GM12875 (cell line): ENCODE measurements at regions not wholly inside any gene's neighbourhood (a gene's known extent, or its start where the extent isn't known, plus 50 kb on each side); places are given as distances from the start of the nearest gene placed in this dataset.

ENCODE experiments used
- H3K4me3 ChIP-seq: one replicate; pipeline ENCODE4 v1.5.1; 2011; ENCODE audit warnings: low read depth, low read length, control low read depth
- TF ChIP-seq, protein P1 (sequence below): IDR thresholded peaks from 2 replicates; pipeline ENCODE4 v1.5.1; 2011; ENCODE audit warnings: low read depth, mild to moderate bottlenecking, control low read depth, inconsistent platforms, low read length, moderate library complexity, borderline replicate concordance; ENCODE audit not compliant: insufficient read depth

DNA sequence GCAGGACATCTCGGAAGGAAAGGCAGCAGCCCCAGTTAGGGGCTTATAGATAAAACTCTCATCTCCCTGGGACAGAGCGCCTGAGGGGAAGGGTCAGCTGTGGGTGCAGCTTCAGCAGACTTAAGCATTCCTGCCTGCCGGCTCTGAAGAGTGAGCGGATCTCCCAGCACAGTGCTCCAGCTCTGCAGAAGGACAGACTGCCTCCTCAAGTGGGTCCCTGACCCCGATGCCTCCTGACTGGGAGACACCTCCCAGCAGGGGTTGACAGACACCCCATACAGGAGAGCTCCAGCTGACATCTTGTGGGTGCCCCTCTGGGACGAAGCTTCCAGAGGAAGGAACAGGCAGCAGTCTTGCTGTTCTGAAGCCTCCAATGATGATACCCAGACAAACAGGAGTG, 117.1 kb upstream of the POT1 start:
- TF ChIP-seq, protein P1, sequence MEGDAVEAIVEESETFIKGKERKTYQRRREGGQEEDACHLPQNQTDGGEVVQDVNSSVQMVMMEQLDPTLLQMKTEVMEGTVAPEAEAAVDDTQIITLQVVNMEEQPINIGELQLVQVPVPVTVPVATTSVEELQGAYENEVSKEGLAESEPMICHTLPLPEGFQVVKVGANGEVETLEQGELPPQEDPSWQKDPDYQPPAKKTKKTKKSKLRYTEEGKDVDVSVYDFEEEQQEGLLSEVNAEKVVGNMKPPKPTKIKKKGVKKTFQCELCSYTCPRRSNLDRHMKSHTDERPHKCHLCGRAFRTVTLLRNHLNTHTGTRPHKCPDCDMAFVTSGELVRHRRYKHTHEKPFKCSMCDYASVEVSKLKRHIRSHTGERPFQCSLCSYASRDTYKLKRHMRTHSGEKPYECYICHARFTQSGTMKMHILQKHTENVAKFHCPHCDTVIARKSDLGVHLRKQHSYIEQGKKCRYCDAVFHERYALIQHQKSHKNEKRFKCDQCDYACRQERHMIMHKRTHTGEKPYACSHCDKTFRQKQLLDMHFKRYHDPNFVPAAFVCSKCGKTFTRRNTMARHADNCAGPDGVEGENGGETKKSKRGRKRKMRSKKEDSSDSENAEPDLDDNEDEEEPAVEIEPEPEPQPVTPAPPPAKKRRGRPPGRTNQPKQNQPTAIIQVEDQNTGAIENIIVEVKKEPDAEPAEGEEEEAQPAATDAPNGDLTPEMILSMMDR: no peak
- H3K4me3 ChIP-seq: no peak overlapping the region

GRCh38 chr7:125033506-125033905, 103.9 kb upstream of the POT1 start:
- TF ChIP-seq, protein P1: no peak
- H3K4me3 ChIP-seq: no peak overlapping the region

- H3K4me3 ChIP-seq: no peak overlapping the region
- TF ChIP-seq, protein P1: no peak
These were observed 103.3 kb upstream of the POT1 start for GRCh38 chr7:125032943-125033342.

GRCh38 chr7:125030756-125031387, 101.2 kb upstream of the POT1 start:
- TF ChIP-seq, protein P1: no peak
- no peak overlapping the region for H3K4me3 ChIP-seq

DNA sequence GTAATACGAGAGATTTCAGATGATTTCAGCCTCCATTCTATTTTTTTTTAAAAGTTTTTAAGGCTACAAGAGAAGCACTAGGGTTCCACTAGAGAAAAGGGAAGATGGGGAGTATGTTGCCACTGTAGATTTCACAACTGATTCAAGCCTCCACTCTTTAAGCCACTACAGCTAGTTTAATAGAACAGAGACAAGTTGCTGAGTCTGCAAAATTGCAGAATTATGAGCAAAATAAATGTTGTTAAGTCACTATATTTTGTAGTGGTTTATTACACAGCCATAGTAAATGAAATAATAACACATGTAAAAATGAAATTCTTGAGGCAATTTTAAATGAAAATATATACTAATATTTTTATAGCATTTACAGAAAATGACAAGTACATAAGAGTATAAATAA, 96.0 kb upstream of the POT1 start:
- TF ChIP-seq, protein P1: no peak

GRCh38 chr7:125020801-125021200, 91.2 kb upstream of the POT1 start:
- H3K4me3 ChIP-seq: no peak overlapping the region
- TF ChIP-seq, protein P1: no peak

More for the DNA sequence above, 96.0 kb upstream of the POT1 start:
- H3K4me3 ChIP-seq: no peak overlapping the region

- H3K4me3 ChIP-seq: no peak overlapping the region
- TF ChIP-seq, protein P1: no peak
These were observed 80.9 kb upstream of the POT1 start for GRCh38 chr7:125010540-125010939.
